Astrocyte (in vitro differentiated cells and primary cell): ENCODE measurements at regions not wholly inside any gene's neighbourhood (a gene's known extent, or its start where the extent isn't known, plus 50 kb on each side); places are given as distances from the start of the nearest gene placed in this dataset.

Experiments used
- DNase-seq: peaks from one replicate; pipeline ENCODE4 v3.0.0-alpha.2; 2010; ENCODE audit warnings: low read depth
- FAIRE-seq: peaks from 2 replicates; lab custom pipeline; 2011; peaks lifted over from hg19 to GRCh38; lab: Jason Lieb, UNC
- H2AFZ ChIP-seq: 2 replicates; pipeline ENCODE4 v1.6.0; 2012; ENCODE audit warnings: low read depth, low read length, inconsistent platforms
- H3K27ac ChIP-seq: 2 replicates; pipeline ENCODE4 v1.5.1; 2011; ENCODE audit warnings: low read depth, low read length, inconsistent platforms
- H3K27me3 ChIP-seq: 2 replicates; pipeline ENCODE4 v1.6.0; 2011; ENCODE audit warnings: low read length, inconsistent platforms; ENCODE audit not compliant: insufficient read depth
- H3K36me3 ChIP-seq: 2 replicates; pipeline ENCODE4 v1.5.1; 2011; ENCODE audit warnings: low read length, inconsistent platforms; ENCODE audit not compliant: insufficient read depth
- H3K4me1 ChIP-seq: 2 replicates; pipeline ENCODE4 v1.5.1; 2011; ENCODE audit warnings: low read length, inconsistent platforms; ENCODE audit not compliant: insufficient read depth
- H3K4me2 ChIP-seq: 2 replicates; pipeline ENCODE4 v1.6.0; 2012; ENCODE audit warnings: low read length, inconsistent platforms
- H3K4me3 ChIP-seq: 2 replicates; pipeline ENCODE4 v1.5.1; 2011; ENCODE audit warnings: low read depth, mild to moderate bottlenecking, low read length, inconsistent platforms; ENCODE audit not compliant: insufficient read depth
- H3K79me2 ChIP-seq: 2 replicates; pipeline ENCODE4 v1.6.0; 2012; ENCODE audit warnings: mild to moderate bottlenecking, low read length, inconsistent platforms; ENCODE audit not compliant: insufficient read depth
- H3K9ac ChIP-seq: 2 replicates; pipeline ENCODE4 v1.6.0; 2012; ENCODE audit warnings: mild to moderate bottlenecking, low read length, inconsistent platforms
- H3K9me3 ChIP-seq: 2 replicates; pipeline ENCODE4 v1.5.1; 2012; ENCODE audit warnings: low read depth, mild to moderate bottlenecking, low read length, inconsistent platforms; ENCODE audit not compliant: insufficient read depth
- H4K20me1 ChIP-seq: 2 replicates; pipeline ENCODE4 v1.6.0; 2012; ENCODE audit warnings: low read length, inconsistent platforms; ENCODE audit not compliant: insufficient read depth
- H3K27ac Mint-ChIP-seq: one replicate; pipeline ENCODE4 v1.8.0; 2021; ENCODE audit warnings: mild to moderate bottlenecking, mixed read lengths; ENCODE audit not compliant: unreplicated experiment
- H3K27me3 Mint-ChIP-seq: one replicate; pipeline ENCODE4 v1.8.0; 2021; ENCODE audit warnings: low read depth, mixed read lengths; ENCODE audit not compliant: unreplicated experiment
- H3K36me3 Mint-ChIP-seq: one replicate; pipeline ENCODE4 v1.8.0; 2021; ENCODE audit warnings: low read depth, mixed read lengths; ENCODE audit not compliant: unreplicated experiment
- H3K4me1 Mint-ChIP-seq: one replicate; pipeline ENCODE4 v1.8.0; 2021; ENCODE audit warnings: low read depth, mixed read lengths; ENCODE audit not compliant: unreplicated experiment
- H3K4me3 Mint-ChIP-seq: one replicate; pipeline ENCODE4 v1.8.0; 2021; ENCODE audit warnings: mild to moderate bottlenecking, moderate library complexity, mixed read lengths; ENCODE audit not compliant: unreplicated experiment
- H3K9me3 Mint-ChIP-seq: one replicate; pipeline ENCODE4 v1.8.0; 2021; ENCODE audit warnings: mild to moderate bottlenecking, mixed read lengths; ENCODE audit not compliant: unreplicated experiment
- CTCF ChIP-seq: IDR thresholded peaks from 2 replicates; pipeline ENCODE4 v1.5.1; 2011; ENCODE audit warnings: low read depth, mild to moderate bottlenecking, inconsistent platforms, low read length, moderate library complexity; ENCODE audit not compliant: insufficient read depth
- EZH2 ChIP-seq: IDR thresholded peaks from 2 replicates; pipeline ENCODE4 v1.6.1; 2012; ENCODE audit warnings: mild to moderate bottlenecking, low read length, inconsistent platforms; ENCODE audit not compliant: insufficient read depth

- no peak for TF ChIP-seq EZH2
- no peak for TF ChIP-seq CTCF
- Histone ChIP-seq H3K9me3 (no peaks in the 10 kb centered on the region), H3K27ac (no peak overlapping the region), H3K9ac (no peak overlapping the region), H3K4me2 (no peak overlapping the region), H3K4me1 (no peaks in the 10 kb centered on the region), H3K36me3 (no peaks in the 10 kb centered on the region), H2AFZ (no peak overlapping the region), H3K79me2 (no peaks in the 10 kb centered on the region), H3K4me3 (no peak overlapping the region), H4K20me1 (no peaks in the 10 kb centered on the region), H3K27me3 (no peaks in the 10 kb centered on the region)
- no peak overlapping the region for H3K4me3 Mint-ChIP-seq
- no peaks in the 10 kb centered on the region for H3K27me3 Mint-ChIP-seq
- H3K27ac Mint-ChIP-seq = no peak overlapping the region
- H3K36me3 Mint-ChIP-seq = no peaks in the 10 kb centered on the region
- peaks cover 1% of the 10 kb centered on the region for H3K9me3 Mint-ChIP-seq
- FAIRE-seq (no peak), DNase-seq (no peak)
- peaks cover 3% of the 10 kb centered on the region for H3K4me1 Mint-ChIP-seq
These were observed 439.0 kb downstream of the IRS1 start for GRCh38 chr2:226360658-226361057.

- no peaks in the 10 kb centered on the region for H3K27me3 Mint-ChIP-seq
- no peak for FAIRE-seq
These were observed 440.9 kb downstream of the IRS1 start for GRCh38 chr2:226358688-226359087.

More at GRCh38 chr2:226358688-226359087, 440.9 kb downstream of the IRS1 start:
- Histone ChIP-seq H3K27me3 (no peaks in the 10 kb centered on the region), H3K4me3 (no peak overlapping the region), H3K79me2 (no peaks in the 10 kb centered on the region), H3K9ac (no peak overlapping the region), H4K20me1 (no peaks in the 10 kb centered on the region), H2AFZ (no peak overlapping the region), H3K4me1 (no peaks in the 10 kb centered on the region), H3K4me2 (no peak overlapping the region), H3K36me3 (no peaks in the 10 kb centered on the region), H3K9me3 (no peaks in the 10 kb centered on the region), H3K27ac (no peak overlapping the region)
- H3K4me3 Mint-ChIP-seq = no peak overlapping the region
- H3K9me3 Mint-ChIP-seq = no peaks in the 10 kb centered on the region
- TF ChIP-seq CTCF (no peak), EZH2 (no peak)
- no peak overlapping the region for H3K27ac Mint-ChIP-seq
- peaks cover 7% of the 10 kb centered on the region for H3K4me1 Mint-ChIP-seq
- H3K36me3 Mint-ChIP-seq = no peaks in the 10 kb centered on the region
- no peak for DNase-seq
